HG03039 (cell line): ENCODE measurements at regions not wholly inside any gene's neighbourhood (a gene's known extent, or its start where the extent isn't known, plus 50 kb on each side); places are given as distances from the start of the nearest gene placed in this dataset.
"Not testable (repeated sequence)": the region's sequence is repeated elsewhere in the genome, so short reads cannot be mapped to it uniquely, and the experiment has no call there.

Source experiments
- ATAC-seq: cut with Tn5 transposase; IDR thresholded peaks from one replicate; pipeline ENCODE4 v1.9.1; 2021; ENCODE audit warnings: mild to moderate bottlenecking, moderate library complexity; ENCODE audit not compliant: unreplicated experiment

DNA sequence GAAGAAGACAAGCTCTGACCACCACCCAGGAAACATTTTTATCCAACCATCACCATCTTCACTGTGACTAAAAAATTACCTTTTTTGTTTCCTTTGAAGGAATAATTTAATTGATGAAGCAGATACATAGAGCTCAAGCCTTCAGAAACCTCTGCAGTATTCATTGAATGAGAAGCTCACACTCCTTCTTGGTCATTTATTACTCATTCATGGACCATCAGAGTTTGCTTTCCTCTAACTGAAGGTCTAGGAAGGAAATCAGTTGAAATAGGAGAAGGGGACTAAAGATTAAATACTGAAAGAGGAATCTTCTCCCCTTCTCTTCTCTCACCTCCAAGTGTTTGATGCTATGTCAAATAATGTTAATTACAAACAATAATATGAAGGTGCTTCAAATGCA is 290.6 kb upstream of the KLF3 start:
- ATAC-seq, result no peak

DNA sequence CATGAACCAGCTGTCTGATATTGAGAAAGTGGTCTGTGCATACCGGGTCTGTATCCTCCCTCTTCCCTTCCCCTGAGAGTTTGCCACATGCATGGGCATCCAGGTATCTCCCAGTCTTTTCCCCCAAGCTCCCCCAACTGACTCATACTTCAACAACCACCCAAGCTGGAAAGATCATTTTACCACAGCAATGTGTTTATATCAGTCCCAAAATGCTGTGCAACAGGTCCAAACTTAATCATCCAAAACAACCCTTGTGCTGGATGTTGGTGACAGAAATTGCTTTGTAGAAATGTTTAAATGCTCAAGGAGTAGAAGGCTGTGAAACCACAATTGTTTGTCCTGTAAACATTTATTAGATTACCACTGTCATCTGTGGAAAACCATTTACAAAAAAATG is 286.8 kb upstream of the KLF3 start:
- no peak for ATAC-seq

DNA sequence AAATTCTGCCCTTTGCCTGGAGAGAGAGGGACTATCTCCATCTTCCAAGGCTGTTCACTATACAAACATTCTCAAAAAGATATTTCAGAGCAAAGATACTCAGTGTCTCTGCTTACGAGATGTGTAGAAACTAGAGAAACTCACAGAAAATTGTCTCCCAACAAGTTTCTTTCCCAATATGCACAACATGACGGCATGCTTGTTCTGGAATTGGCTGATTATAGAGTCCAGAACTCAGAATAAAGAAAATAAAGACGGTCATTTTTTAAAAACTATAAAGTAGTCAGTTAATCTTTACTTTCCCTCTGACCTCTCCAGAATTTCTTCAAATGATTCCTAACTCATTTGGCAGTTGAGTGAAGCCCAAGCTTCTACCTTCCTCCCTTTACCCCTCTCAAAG is 285.5 kb upstream of the KLF3 start:
- no peak for ATAC-seq

DNA sequence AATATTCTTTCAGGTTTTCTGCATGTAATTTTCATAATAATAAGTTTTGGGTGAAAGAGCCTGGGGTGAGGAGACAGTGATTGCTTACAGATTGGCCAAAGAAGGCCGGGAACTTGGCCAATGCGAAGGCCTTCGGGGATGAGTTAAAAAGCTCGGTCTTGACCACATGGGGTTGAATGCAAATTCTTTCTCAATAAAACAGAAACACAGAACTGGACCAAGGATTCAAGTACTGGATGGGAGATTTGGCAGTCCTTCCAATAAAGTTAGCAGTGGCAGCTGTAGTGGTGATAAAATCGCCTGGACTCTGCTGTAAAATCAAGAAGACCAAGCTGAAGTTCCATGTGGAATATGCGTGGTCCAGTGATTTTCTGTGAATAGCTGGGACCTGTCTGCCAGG is 282.2 kb upstream of the KLF3 start:
- no peak for ATAC-seq

DNA sequence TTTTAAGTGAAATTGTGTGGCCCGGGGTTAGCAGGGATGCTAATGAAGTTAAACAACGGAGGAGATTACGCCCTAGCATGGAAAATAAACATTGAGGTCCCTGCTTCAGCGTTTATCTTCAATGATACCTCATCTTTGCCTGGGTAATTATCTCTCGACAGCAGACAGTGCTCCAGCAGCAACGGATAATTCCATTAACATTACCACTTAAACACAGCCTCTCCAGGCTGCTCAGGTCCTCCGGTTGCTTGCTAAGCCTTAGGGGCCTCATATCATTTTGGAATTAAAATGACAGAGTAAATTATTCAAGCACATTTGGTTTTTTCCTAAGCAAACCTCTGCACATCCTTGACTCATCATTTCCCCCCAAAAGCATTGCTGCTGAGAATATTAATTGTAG is 281.5 kb upstream of the KLF3 start:
- ATAC-seq, result no peak

DNA sequence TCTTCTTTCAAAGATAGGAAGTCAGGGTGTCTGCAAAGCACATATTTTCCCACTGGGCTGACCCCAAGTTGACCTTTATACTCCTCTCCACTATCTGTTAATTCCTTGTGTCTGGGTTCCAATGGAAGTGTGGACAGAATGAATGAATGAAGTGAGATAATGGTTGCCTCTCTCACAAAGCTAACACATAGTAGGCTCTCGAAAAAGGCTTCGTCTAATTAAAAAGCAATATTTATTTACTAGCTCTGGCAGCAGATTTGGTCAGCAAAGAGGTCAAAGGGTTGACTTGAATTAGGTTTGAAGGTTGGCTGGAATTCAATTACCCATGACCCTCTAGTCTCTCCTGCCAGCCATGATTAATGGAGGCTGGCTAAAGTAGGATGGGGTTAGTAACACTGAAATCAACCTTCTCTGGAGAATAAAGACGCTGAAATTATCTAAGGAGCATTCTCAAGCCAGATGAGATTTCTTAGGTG is 280.3 kb upstream of the KLF3 start:
- ATAC-seq, result no peak

DNA sequence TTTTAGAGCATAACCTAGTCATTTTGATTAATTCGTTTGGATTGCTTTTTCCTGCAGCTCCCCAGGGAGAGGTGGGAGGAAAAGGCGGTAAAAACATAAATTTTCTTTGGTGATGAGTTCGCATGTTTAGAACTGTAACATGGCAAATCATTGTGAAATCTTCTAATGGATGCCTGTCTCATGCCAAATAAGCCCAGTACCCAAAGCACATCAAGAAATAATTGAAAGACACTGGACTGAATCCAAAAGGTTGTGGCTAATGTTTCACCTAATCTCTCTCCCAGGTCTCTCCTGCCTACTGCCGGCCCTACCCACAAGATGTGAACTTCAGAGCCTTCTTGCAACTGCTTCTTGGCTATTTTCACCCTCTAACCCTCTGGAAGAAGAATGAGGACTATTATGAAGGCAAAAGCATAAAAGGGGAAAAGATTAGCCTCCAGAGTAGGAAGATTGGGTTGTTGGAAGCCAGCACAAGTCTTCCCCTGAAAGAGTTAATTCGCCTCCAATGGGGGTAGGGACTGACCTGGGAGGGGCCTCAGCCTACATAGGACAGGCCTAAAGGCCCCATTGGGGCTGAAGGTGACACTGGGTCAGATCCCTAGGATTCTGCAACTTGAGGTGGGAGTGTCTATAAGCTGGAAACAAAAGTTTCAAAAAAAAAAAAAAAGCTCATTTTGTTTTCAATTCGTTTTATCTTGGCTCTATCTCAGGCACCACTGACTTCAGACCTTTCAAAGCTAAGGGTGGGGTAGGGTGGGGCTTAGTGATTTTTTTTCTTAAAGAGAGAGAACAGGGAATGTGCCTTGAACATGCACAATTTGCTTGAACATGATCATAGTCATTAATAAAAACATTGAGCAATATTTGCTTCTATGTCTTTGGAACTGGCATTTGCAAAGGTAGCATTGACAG is 278.6 kb upstream of the KLF3 start:
- no peak for ATAC-seq

DNA sequence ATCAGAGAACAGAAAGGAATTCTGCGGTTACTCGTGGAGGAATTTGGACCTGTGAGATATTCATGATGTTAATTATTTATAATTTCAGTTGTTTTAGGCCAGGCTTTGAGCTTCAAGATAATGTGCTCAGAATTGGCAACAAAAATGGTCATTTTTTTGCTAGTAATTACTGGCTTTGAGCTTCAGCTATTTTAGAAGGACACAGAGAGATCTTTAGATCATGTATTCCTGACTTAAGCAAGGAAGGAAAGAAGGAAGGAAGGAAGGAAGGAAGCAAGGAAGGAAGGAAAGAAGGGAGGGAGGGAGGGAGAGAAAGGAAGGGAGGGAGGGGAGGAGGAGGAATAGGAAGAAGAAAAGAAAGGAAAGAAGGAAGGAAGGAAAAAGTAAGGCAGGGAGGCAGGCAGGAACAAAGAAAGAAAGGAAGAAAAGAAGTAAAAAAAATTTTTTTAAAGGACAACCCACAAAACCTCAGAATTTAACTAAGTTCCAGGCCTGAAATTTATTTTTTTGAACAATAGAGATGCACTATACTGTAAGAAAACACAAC is 277.9 kb upstream of the KLF3 start:
- ATAC-seq, result no peak

DNA sequence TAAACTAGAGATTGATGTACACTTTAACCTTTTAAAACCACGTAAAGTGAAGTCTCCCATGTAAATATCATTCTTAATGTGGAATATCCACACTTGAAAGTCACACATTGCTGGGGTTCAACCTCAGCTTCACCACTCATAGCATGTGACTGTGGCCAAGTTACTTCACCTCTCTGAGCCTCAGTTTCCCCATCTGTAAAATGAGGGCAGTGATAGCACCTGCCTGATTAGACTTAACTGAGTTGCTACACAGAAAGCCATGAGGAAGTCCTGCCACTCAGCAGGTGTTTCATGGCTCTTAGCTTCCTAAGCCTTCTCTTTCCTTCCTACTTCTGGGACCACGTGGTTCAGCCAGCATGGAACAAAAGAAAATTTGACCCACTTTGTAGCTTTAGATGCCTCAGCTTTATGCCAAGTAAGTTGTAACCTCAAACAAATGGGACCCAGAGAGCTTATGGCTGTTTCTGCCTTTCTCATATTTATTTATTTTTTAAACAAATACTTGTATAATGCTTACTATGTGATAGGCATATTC is 277.3 kb upstream of the KLF3 start:
- no peak for ATAC-seq

DNA sequence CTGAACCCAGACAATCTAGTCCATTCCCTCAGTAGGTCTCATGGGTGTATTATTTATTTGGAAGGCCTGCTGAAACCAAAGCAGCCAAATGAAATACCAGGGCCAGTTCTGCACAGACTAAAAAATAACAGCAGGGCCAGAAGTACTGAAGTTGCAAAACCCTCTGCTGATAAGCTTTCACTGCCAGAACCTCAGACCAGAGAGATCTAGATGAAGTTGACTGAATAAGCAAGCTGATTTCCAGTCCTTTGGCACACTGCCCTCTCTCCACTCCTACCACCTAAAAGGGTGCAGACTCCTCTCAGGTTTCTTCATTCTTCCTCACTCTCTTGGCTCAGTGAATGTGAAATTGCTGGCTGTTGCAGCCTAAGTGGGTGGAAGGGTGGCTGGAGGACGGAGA is 276.7 kb upstream of the KLF3 start:
- ATAC-seq, result no peak

DNA sequence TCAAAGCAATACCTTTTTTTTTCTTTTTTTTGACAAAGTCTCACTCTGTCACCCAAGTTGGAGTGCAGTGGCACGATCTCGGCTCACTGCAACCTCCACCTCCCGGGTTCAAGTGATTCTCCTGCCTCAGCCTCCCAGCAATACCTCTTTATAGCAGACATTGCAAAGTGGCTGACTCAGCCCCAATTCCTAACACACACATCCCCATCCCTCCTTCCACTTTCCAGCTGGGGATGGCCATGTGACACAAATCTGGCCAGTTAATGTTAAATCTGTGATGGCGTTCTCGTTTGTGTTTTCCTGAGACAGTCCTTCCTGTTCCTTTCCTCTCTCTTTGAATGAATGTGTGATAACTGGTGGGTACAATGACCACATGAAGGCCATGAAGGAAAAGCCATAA is 276.2 kb upstream of the KLF3 start:
- ATAC-seq, result no peak

DNA sequence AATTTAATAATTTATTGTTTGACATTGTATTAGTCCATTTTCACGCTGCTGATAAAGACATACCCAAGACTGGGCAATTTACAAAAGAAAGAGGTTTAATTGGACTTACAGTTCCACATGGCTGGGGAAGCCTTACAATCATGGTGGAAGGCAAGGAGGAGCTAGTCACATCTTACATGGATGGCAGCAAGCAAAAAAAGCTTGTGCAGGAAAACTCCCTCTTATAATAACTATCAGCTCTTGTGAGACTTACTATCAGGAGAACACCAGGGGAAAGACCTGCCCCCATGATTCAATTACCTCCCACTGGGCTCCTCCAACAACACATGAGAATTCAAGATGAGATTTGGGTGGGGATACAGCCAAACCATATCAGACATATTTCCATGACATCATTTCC is 275.1 kb upstream of the KLF3 start:
- not testable (repeated sequence) for ATAC-seq

DNA sequence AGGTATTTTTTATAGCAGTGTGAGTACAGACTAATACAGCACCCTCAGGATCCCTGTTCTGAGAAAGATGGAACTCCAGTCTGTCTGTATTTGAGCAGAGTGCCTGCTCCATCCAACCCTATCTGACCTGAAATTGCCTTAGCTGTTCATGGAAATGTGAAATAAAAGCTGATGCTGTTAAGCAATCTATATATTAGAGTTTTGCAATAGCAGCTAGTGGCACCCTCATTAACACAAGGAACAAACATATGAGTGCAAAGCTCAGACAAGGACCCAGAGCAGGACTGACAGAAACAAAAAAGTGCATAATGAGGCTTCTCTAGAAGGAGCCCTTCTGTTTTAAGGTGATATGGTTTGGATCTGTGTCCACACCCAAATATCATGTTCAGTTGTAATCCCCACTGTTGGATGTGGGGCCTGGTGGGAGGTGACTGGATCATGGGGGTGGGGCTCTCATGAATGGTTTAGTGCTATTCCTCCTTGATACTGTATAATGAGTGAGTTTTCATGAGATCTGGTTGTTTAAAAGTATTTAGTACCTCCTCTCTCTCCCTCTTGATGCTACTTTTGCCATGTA is 272.9 kb upstream of the KLF3 start:
- ATAC-seq, result no peak

DNA sequence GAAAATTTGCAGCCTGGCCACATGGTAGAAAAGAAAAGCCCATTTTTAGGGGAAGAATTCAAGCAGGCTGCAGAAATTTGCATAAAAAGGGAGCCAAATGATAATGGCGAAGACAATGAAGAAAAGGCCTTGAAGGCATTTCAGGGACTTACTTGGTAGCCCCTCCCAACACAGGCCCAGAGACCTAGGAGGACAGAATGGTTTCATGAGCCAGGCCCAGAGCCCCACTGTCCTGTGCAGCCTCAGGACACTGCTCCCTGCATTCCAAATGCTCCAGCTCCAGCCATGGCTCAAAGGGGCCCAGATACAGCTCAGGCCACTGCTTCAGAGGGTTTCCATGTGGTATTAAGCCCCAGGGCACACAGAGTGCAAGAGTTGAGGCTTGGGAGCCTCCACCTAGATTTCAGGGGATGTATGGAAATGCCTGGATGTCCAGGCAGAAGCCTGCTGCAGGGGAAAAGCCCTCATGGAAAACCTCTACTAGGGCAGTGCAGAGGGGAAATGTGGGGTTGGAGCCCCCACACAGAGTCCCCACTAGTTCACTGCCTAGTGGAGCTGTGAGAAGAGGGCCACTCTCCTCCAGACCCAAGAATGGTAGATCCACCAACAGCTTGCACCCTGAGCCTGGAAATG is 271.7 kb upstream of the KLF3 start:
- ATAC-seq, result no peak

DNA sequence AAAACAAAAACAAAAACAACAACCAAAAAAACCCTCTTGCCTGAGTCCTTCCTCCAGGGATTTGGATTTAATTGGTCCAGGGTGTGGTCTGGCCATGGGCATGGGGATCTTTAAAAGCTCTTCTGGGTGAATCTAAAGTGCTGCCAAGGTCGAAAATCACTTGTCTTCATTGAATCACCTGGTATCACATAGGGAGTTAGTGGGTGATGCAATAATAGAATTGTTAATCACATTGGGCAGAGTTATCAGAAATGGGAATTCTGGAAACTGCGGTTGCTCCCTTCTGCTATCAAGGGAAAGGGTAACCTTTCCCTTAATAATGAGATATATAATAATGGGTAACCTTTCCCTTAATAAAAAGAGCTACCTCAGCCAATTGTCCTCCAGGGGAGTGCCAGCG is 267.9 kb upstream of the KLF3 start:
- ATAC-seq, result no peak

DNA sequence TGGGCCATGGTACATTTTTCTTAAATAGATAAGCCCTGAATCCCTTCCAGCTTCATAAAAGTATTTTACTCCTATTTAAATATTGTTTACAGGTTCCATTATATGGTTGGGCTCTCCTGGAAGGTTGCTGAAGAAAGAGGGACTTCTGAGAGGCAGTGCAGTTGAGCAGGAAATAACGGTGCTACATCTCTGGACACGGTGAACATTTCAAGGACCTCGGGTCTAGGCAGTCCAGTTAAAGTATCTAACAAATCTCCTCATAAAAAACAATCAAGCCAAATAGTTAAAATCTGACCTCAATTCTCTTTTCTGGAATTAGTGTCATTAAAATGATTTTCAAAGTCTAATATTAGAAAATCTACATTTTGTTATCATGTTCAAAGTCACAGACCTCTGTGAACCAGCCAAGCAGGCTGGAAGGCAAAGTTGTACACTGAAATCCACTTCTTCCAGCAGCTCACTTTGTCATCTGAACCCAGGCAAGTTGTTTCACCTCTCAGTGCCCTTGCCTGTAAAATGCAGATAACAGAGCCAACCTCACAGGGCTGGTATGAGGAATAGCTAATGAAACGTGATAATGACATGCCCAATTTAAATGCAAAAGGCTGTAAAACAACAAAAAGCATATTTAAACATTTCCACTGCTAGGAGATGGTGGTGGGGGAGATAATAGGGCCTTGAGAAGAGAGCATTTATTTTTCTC is 267.0 kb upstream of the KLF3 start:
- no peak for ATAC-seq

DNA sequence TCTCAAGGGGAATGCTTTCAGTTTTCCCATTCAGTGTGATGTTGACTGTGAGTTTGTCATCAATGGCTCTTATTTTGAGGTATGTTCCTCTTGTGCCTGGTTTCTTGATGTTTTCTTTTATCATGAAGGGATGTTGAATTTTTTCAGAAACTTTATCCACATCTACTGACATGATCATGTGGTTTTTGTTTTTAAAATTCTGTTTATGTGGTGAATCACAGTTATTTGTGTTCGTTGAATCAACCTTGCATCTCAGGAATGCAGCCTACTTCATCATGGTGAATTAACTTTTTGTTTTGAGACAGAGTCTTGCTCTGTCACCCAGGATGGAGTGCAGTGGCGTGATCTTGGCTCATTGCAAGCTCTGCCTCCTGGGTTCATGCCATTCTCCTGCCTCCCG is 263.1 kb upstream of the KLF3 start:
- ATAC-seq, result no peak

DNA sequence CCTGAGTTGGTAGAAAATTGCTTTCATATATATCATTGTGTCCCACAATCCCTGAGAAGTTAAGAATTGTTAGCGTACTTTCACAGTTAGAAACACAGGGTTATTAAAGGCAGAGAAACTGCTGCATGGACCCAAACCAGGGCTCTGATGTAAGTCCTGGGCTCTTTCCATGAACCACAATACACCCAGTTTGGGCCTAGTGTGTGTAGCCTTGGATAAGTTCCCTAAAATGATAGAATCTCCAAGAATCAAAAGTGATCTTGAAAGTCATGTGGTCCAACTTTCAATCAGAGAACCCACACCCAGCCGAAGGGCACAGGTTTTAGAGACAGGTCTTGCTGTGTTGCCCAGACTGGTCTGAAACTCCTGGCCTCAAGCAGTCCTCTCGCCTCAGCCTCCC is 257.8 kb upstream of the KLF3 start:
- ATAC-seq, result no peak

DNA sequence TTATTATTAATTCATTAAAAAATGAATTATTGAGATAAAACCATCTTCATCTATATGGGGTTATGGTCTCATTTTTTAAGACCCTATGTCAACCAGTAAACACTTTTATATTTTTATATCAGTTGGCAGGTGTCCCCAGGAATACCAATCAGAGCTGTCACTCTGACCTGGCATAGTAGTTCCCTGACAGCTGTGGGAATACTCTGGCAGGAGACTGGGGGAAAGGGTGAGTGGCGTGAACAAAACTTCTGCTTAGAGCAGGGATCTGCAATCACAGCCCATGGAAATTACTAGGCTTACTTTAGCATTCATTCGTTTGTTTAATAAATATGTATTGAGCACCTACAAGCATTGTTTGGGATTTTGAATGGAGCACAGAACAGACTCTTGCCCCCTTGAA is 254.1 kb upstream of the KLF3 start:
- no peak for ATAC-seq

DNA sequence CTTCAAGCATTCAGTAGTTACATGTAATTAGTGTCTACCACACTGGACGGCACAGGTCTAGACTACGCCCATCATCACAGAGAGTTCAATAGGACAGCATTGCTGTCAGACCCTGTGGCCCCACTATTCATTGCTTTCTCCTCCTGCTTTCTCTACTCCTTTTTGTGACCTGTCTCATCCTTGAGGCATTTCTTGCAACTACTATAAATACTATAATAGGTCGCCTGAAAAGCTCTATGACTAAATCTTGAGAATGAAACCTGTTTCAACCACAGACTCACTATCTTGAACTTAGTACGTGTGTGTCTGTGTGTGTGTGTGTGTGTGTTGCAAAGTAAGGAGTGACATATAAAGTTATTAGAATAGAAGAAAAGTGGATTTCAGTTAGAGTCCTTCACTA is 252.9 kb upstream of the KLF3 start:
- ATAC-seq, result peak; percentile 74

DNA sequence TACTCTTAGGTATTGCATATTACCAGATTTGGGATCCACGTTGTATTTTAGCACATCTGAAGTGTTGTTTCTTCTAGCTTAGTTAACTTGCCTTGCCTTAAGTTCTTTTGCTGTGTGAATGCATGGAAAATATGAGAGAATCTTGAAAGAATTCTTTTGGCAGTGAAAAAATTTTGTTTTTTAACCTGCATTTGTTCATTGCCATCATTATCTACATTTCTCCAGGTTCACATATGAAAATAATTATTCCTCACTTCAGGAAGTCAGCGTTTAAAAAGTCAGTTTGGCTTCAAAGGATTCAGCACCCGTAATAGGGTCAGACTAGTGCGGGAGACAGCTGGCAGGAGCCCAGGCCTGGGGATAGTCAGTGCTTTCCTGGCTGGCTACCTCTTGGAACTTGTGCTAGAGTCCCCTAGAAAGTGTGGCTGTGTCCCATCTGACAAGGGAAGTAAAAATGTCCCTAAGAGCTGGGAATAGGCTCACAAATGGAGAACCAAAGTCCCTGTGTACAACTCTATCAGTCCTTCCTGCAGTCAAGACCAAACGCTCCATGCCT is 251.9 kb upstream of the KLF3 start:
- ATAC-seq, result no peak
